ENCODE measurements at regions not wholly inside any gene's neighbourhood (a gene's known extent, or its start where the extent isn't known, plus 50 kb on each side); places are given as distances from the start of the nearest gene placed in this dataset.

DNA sequence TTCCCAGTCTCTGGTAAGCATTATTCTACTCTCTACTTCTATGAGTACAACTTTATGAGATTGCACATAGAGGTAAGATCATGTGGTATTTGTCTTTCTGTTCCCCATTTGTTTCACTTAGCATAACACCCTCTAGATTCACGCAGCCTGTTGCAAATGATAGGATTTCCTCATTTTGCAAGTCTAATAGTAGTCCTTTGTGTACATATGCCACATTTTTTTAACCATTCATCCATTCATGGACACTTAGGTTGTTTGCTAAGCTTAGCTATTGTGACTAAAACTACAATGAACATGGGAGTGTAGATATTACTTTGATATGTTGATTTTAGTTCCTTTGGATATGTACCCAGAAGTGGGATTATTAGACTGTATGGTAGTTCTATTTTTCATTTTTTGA is 717.9 kb upstream of the ALCAM start:
- no peak for TF ChIP-seq GATA2 (IDR thresholded peaks at IDR 0.05; ENCODE audit: low read depth, low read length)
- TF ChIP-seq GATA3 (IDR thresholded peaks at IDR 0.05; ENCODE audit: low read depth, low read length), result no peak
